GM06990 (cell line): ENCODE measurements at regions not wholly inside any gene's neighbourhood (a gene's known extent, or its start where the extent isn't known, plus 50 kb on each side); places are given as distances from the start of the nearest gene placed in this dataset.
"Not testable (repeated sequence)": the region's sequence is repeated elsewhere in the genome, so short reads cannot be mapped to it uniquely, and the experiment has no call there.

Experiments used
- DNase-seq: peaks from one replicate; pipeline ENCODE4 v3.0.0-alpha.2; 2011; ENCODE audit not compliant: insufficient read length; ENCODE audit errors: extremely low read depth
- H3K27me3 ChIP-seq: replicated peaks from 2 replicates; pipeline ENCODE4 v1.6.0; 2011; ENCODE audit warnings: low read length; ENCODE audit not compliant: control insufficient read depth, insufficient read depth
- H3K36me3 ChIP-seq: 2 replicates; pipeline ENCODE4 v1.5.1; 2011; ENCODE audit warnings: low read length; ENCODE audit not compliant: control insufficient read depth, insufficient read depth
- H3K4me3 ChIP-seq: replicated peaks from 2 replicates; pipeline ENCODE4 v1.5.1; 2011; ENCODE audit warnings: low read depth, mild to moderate bottlenecking, control low read depth, low read length

DNA sequence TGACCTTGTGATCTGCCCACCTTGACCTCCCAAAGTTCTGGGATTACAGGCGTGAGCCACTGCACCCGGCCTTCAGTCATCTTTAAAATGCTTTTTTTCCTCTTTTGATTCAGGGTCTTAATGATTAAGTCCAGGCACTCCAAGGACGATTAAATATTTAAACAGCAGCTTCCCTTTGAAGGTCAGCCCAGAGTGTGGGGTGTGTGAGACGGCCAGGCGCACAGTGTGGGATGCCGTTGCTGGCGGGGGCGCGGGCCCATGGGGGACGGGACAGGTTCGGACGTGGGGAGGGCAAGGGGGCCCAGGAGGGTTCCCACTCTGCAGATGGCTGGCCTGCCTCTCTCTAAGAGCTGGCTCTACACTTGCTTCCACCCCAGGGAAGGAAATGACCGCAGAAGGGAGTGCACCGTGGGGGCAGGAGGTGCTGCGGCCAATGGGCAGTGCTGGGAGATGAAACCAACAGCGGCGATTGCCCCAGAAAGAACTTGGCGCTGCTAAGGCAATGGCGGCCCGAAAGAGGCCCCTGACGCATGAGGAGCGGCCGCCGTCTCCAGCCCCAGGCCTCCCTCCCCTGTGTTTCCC is 4445.7 kb upstream of the TPTE start:
- not testable (repeated sequence) for H3K36me3 ChIP-seq, H3K27me3 ChIP-seq, H3K4me3 ChIP-seq, DNase-seq

DNA sequence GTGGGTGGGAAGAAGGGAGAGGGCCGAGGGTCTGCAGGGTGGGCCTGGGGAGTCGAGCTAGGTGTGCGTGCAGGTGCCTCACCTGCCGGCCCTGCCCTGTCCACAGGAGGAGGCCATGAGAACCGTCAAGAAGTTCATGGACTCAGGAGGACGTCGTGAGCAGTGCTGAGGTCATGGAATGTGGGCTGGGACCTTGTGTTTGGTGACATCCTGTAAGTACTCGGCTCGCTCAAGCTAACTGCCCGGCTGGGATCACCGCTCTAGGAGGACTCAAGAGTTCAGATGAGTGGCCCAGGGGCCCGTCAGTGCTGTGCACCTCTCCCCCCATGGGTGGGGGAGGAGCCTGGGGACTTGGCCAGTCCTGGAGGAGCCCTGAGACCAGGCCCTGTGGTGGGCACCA is 4444.0 kb upstream of the TPTE start:
- H3K27me3 ChIP-seq, DNase-seq, H3K36me3 ChIP-seq, H3K4me3 ChIP-seq: not testable (repeated sequence)

DNA sequence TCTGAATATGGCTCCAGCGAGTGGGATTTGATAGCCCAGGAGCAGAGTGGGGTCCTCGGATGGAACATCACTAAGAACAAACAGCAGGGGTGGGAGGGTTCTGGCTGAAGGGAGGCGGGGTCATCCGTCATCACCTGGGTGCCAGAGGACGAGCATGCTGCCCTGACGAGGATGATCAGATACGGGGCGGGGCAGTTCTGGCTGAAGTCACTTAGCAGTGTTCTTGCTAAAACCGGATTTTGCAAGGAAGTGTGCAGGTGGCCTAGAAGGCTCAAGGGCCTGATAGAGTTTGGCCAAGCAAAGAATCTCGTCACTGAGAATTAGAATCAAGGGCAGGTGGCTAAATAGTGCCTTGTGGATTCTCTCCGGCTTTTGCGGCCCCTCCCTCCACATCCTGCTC is 4442.5 kb upstream of the TPTE start:
- not testable (repeated sequence) for DNase-seq, H3K27me3 ChIP-seq, H3K4me3 ChIP-seq, H3K36me3 ChIP-seq

DNA sequence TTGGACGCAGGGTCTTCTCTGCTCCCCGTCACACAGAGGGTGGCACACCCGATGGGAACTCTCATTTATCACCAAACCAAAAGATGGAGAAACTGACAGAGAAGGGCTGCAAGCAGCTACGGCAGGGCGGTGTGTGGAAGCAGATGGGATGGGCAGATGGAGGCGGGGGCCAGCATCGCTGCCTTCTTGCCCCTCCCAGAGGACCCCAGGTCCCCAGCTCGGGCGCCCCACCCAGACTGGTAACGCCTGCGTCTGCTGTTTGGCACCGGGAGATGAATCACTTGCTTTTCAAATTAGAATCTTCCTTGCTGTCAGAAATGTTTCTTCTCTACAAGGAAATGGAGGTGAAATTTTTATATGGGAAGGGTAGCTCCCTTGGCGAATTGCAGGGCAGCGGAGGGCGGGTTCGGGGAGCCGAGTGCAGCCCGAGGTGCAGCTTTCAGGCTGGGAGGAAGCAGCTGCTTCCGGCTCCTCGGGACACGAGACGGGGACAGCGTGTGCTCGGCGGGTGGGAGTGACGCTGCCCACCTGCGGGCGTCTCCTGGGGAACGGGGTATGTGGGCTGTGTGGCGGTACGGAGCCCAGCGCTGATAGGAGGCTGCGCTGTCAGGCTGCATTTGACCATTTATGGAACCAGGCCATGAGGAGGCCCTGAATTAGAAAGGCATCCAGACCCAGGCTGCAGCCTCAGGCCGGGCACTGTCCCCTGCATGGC is 4440.3 kb upstream of the TPTE start:
- DNase-seq, H3K27me3 ChIP-seq, H3K4me3 ChIP-seq, H3K36me3 ChIP-seq: not testable (repeated sequence)

- DNase-seq, H3K36me3 ChIP-seq, H3K27me3 ChIP-seq, H3K4me3 ChIP-seq: not testable (repeated sequence)
These were observed 4439.2 kb upstream of the TPTE start for GRCh38 chr21:6082166-6082565.

DNA sequence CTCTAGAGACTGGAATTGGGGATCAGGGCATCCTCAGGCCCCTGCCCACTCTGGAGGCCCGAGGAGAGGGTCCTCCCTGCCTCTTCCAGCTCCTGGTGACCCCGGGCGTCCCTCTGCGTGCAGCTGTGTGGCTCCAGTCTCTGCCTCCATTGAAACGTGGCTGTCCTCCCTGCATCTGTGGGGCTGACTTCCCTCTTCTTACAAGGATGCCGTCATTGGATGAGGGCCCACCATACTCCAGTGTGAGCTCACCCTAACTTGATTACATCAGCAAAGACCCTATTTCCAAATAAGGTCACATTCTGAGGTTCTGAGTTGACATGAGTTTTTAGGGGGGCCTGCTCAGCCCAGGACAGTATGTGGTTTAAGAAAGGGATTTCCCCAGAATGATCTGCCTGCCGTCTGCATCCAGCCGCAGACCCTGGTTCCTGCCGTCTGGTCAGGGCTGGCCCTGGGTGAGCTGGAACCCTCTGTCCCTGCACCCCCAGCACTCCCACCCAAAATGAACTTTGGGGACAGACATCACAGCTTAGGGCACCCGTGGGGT is 4437.7 kb upstream of the TPTE start:
- H3K36me3 ChIP-seq, DNase-seq: not testable (repeated sequence)

DNA sequence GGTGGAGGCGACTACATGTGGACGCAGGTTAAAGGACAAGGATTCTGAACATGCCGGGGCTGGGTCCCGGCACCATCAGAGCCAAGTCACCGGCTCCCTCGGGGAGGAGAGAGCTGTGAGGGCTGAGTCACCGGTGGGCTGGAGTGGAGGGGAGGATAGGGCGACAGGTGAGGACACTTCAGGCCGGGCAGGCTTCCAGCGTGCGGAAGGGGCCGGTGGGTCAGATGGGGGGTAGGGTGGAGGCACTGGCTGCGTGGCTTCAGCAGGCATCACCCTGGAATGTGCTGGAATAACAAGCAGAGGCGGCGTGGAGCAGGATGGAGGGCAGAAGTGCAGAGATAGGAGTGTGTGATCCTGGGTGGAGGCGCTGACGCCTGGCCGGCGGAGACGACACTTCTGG is 4435.3 kb upstream of the TPTE start:
- not testable (repeated sequence) for H3K27me3 ChIP-seq, DNase-seq, H3K4me3 ChIP-seq, H3K36me3 ChIP-seq

More for the DNA sequence above, 4437.7 kb upstream of the TPTE start:
- not testable (repeated sequence) for H3K27me3 ChIP-seq, H3K4me3 ChIP-seq

- DNase-seq, H3K27me3 ChIP-seq, H3K36me3 ChIP-seq, H3K4me3 ChIP-seq: not testable (repeated sequence)
These were observed 4433.7 kb upstream of the TPTE start for GRCh38 chr21:6087579-6088178.

DNA sequence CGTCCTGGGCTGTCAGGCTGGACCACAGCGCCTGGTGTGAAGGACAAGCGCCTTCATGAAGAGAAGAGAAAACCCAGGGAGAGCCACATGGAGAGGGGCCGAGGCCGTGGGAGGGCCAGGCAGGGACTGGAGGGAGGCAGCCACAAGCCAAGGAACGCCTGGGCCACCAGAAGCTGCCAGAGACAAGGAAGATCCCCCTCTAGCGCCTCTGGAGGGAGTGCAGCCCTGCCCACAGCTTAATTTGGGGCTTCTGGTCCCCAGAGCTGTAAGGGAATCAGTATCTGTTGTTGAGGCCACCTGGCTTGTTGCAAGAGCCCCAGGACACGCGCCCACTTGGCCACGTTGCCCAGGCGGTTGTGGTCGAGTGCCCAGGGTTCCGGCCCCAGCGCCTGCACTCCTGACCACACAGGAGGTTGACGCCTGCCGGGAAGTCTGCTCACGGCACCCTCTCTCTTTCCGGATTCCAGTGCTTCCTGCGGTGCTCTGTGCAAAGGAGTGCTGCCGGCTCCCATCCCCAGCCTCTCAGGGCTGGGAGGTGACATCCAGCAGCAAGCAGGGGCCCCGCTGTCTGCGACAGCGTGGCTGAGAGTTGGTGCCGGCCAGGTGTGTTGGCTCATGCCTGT is 4431.0 kb upstream of the TPTE start:
- H3K27me3 ChIP-seq, H3K36me3 ChIP-seq, H3K4me3 ChIP-seq, DNase-seq: not testable (repeated sequence)

DNA sequence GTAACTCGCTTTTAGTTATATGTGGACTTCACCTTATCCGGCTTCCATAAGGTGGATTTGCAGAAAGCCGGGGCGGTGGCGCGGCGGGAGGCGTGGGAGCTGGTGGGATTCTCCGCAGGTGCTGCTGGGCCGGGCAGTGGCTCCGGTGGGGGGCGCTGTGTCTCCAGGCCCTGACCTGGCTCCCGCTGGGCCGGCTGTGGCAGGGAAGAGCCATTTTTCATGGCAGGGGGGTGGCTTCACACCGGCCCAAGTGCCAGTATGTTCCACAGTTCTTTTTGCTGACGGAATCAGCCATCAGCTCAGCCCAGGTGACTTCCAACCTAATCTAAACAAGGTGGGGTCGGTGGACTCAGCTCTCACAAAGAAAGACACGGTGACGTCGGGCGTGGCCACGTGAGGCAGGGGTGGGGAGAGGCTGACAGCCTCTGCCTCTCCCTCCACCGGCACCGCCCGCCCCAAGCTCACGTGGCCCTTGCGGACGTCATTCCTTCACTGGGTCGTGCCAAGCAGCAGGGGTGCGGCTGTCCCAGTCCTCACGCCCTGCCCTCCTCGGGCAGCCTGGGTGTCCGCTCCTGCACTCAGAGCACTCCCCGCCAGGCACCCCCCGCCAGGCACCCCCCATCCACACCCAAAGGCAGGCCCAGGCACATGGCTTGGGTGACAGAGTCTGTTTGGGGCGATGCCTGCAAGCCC is 4429.9 kb upstream of the TPTE start:
- H3K27me3 ChIP-seq, DNase-seq, H3K4me3 ChIP-seq, H3K36me3 ChIP-seq: not testable (repeated sequence)

DNA sequence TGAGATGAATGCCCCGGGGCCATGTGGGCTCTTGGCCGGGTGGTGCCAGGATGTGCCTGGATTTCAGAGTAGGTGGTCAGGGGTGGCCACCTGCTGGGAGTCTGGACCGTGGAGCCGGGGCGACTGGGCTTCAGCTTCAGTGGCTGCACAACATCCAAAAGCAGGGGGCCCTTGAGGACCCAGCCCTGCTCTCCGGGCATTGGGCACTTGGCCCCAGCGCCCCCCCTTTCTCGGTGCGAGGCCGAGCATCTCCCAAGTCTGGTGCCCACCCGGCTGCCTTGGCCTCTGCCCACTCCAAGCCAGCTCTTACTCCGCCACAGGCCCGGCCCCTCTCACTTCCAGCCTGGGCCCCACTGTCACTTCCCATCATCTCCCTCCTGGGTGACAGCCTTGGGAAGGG is 4429.0 kb upstream of the TPTE start:
- not testable (repeated sequence) for DNase-seq, H3K36me3 ChIP-seq, H3K27me3 ChIP-seq, H3K4me3 ChIP-seq

DNA sequence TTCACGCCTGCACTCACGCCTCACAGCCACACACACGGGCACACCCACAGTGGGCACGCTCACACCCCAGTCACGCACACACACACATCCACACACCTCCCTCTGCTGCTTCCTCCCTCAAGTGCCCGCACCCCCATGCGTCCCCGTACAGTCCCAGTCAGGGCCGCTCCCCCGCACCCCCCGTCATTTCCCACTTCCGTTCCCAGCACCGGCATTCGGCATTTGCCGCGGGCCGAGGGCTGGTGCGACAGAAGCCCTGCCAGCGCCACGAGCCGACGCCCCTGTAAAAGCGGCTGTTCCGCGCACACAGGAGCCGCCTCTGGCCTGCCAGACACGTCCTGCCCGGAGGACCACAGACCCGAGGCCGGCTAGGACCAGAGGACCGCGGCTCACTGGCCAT is 4428.0 kb upstream of the TPTE start:
- H3K4me3 ChIP-seq, H3K36me3 ChIP-seq, H3K27me3 ChIP-seq, DNase-seq: not testable (repeated sequence)

- H3K4me3 ChIP-seq, H3K27me3 ChIP-seq, DNase-seq, H3K36me3 ChIP-seq: not testable (repeated sequence)
These were observed 4427.5 kb upstream of the TPTE start for GRCh38 chr21:6093870-6094269.

GRCh38 chr21:6095304-6095703 is 4426.1 kb upstream of the TPTE start:
- DNase-seq, H3K36me3 ChIP-seq, H3K27me3 ChIP-seq, H3K4me3 ChIP-seq: not testable (repeated sequence)
